Upper lobe of left lung (tissue), 4 donors: ENCODE measurements at regions not wholly inside any gene's neighbourhood (a gene's known extent, or its start where the extent isn't known, plus 50 kb on each side); places are given as distances from the start of the nearest gene placed in this dataset.

ENCODE experiments used
- CTCF ChIP-seq, 6 experiments: fragments of 450-650 bp in 4 of 6; fragments of 200-600 bp in 2 of 6; sonication (generic) in 2 of 6; IDR thresholded peaks; one replicate each; pipeline ENCODE4 v1.5.1; 2016 to 2019; ENCODE audit warnings: antibody characterized with exemption in 6 of 6
- EP300 ChIP-seq, 4 donors: sonication (generic); formaldehyde crosslinking; IDR thresholded peaks; one replicate each; pipeline ENCODE4 v1.5.1; 2017; ENCODE audit warnings: antibody characterized with exemption in 4 of 4, control low read depth in 2 of 4
- POLR2AphosphoS5 ChIP-seq, 2 donors: sonication (generic); formaldehyde crosslinking; IDR thresholded peaks; one replicate each; pipeline ENCODE4 v1.5.1; 2017; ENCODE audit warnings: antibody characterized with exemption in 2 of 2

- no peak for TF ChIP-seq CTCF (IDR thresholded peaks at IDR 0.05)
- TF ChIP-seq POLR2AphosphoS5 (IDR thresholded peaks at IDR 0.05) = no peak
- no peak for TF ChIP-seq EP300 (IDR thresholded peaks at IDR 0.05)
These were observed 235.1 kb downstream of the AEBP2 start for GRCh38 chr12:19674437-19674836.
